GM12892 (cell line): ENCODE measurements at regions not wholly inside any gene's neighbourhood (a gene's known extent, or its start where the extent isn't known, plus 50 kb on each side); places are given as distances from the start of the nearest gene placed in this dataset.

ENCODE experiments used
- DNase-seq: peaks from one replicate; pipeline ENCODE4 v3.0.0; 2011; ENCODE audit not compliant: insufficient read length
- FAIRE-seq: peaks from 2 replicates; lab custom pipeline; 2011; peaks lifted over from hg19 to GRCh38; lab: Jason Lieb, UNC
- POLR2A ChIP-seq: IDR thresholded peaks from 2 replicates; pipeline ENCODE4 v1.6.1; 2011; ENCODE audit warnings: low read depth, low read length, control low read depth
- POLR2AphosphoS5 ChIP-seq: IDR thresholded peaks from 2 replicates; pipeline ENCODE4 v1.6.1; 2011; ENCODE audit warnings: low read depth, low read length, control low read depth
- TAF1 ChIP-seq: IDR thresholded peaks from 2 replicates; pipeline ENCODE4 v1.6.1; 2011; ENCODE audit warnings: low read depth, mild to moderate bottlenecking, control low read depth, low read length, borderline replicate concordance

GRCh38 chr4:166602068-166602467 is 632.2 kb downstream of the SPOCK3 start:
- TF ChIP-seq POLR2A (no peak), TAF1 (no peak), POLR2AphosphoS5 (no peak)
- no peak for FAIRE-seq

GRCh38 chr4:166622425-166622977 is 611.8 kb downstream of the SPOCK3 start:
- FAIRE-seq = no peak
- TF ChIP-seq TAF1 (no peak), POLR2AphosphoS5 (no peak), POLR2A (no peak)
- DNase-seq = no peak

More at GRCh38 chr4:166602068-166602467, 632.2 kb downstream of the SPOCK3 start:
- no peak for DNase-seq

GRCh38 chr4:166625018-166625637 is 609.2 kb downstream of the SPOCK3 start:
- no peak for FAIRE-seq
- TF ChIP-seq POLR2AphosphoS5 (no peak), POLR2A (no peak), TAF1 (no peak)

GRCh38 chr4:166628454-166628853 is 605.8 kb downstream of the SPOCK3 start:
- FAIRE-seq (no peak), DNase-seq (no peak)
- TF ChIP-seq TAF1 (no peak), POLR2AphosphoS5 (no peak), POLR2A (no peak)

More at GRCh38 chr4:166625018-166625637, 609.2 kb downstream of the SPOCK3 start:
- DNase-seq = no peak

- DNase-seq (no peak), FAIRE-seq (no peak)
- TF ChIP-seq POLR2A = no peak
- no peak for TF ChIP-seq POLR2AphosphoS5
- TF ChIP-seq TAF1 = no peak
Observed at GRCh38 chr4:166635367-166635766, 598.9 kb downstream of the SPOCK3 start.

- FAIRE-seq = no peak
- TF ChIP-seq POLR2A (no peak), TAF1 (no peak)
Observed at GRCh38 chr4:166637816-166638215, 596.5 kb downstream of the SPOCK3 start.

GRCh38 chr4:166655231-166655630 is 579.1 kb downstream of the SPOCK3 start:
- DNase-seq (no peak), FAIRE-seq (no peak)
- TF ChIP-seq POLR2AphosphoS5 = no peak

More at GRCh38 chr4:166637816-166638215, 596.5 kb downstream of the SPOCK3 start:
- no peak for DNase-seq

GRCh38 chr4:166655705-166656104 is 578.6 kb downstream of the SPOCK3 start:
- DNase-seq (no peak), FAIRE-seq (no peak)
- TF ChIP-seq POLR2A (no peak), POLR2AphosphoS5 (no peak), TAF1 (no peak)

- FAIRE-seq = no peak
- DNase-seq = no peak
- TF ChIP-seq TAF1 (no peak), POLR2AphosphoS5 (no peak), POLR2A (no peak)
Observed at GRCh38 chr4:166657261-166657660, 577.0 kb downstream of the SPOCK3 start.

- FAIRE-seq (no peak), DNase-seq (no peak)
- TF ChIP-seq POLR2AphosphoS5 (no peak), TAF1 (no peak), POLR2A (no peak)
Observed at GRCh38 chr4:166658585-166658984, 575.7 kb downstream of the SPOCK3 start.

GRCh38 chr4:166662266-166662843 is 571.9 kb downstream of the SPOCK3 start:
- FAIRE-seq (peak; percentile 76), DNase-seq (no peak)
- TF ChIP-seq POLR2AphosphoS5 (no peak), TAF1 (no peak)

GRCh38 chr4:166670341-166670740 is 564.0 kb downstream of the SPOCK3 start:
- FAIRE-seq (no peak), DNase-seq (no peak)
- TF ChIP-seq POLR2A (no peak), TAF1 (no peak), POLR2AphosphoS5 (no peak)

- TF ChIP-seq POLR2AphosphoS5 (no peak), TAF1 (no peak), POLR2A (no peak)
- FAIRE-seq = no peak
- no peak for DNase-seq
Observed at GRCh38 chr4:166673911-166674310, 560.4 kb downstream of the SPOCK3 start.

GRCh38 chr4:166675411-166675810 is 558.9 kb downstream of the SPOCK3 start:
- FAIRE-seq (no peak), DNase-seq (no peak)
- TF ChIP-seq POLR2AphosphoS5 = no peak
- no peak for TF ChIP-seq POLR2A
- TF ChIP-seq TAF1 = no peak
